Kidney (tissue), 13 donors: ENCODE measurements at regions not wholly inside any gene's neighbourhood (a gene's known extent, or its start where the extent isn't known, plus 50 kb on each side); places are given as distances from the start of the nearest gene placed in this dataset.
A peak's percentile ranks its signal among the peaks of the same experiment; 100 is the strongest.

ENCODE experiments used
- DNase-seq, 5 donors: peaks; one replicate each; pipeline ENCODE4 v3.0.0-alpha.2; 2013 to 2020
- FAIRE-seq: peaks from 2 replicates; lab custom pipeline; 2012; peaks lifted over from hg19 to GRCh38; lab: Jason Lieb, UNC
- H3K27ac ChIP-seq, 2 donors: one replicate each; pipeline ENCODE4 v1.7.0; 2013; ENCODE audit warnings: low read depth in 2 of 2, low read length in 2 of 2, inconsistent platforms in 1 of 2
- H3K27me3 ChIP-seq: one replicate; pipeline ENCODE4 v1.7.1; 2013; ENCODE audit warnings: low read length, inconsistent platforms; ENCODE audit not compliant: control insufficient read depth, insufficient read depth
- H3K36me3 ChIP-seq, 3 donors: one replicate each; pipeline versions ENCODE4 v1.7.0 to v1.7.1; 2013; ENCODE audit warnings: low read length in 3 of 3, control low read depth in 1 of 3, inconsistent platforms in 1 of 3; ENCODE audit not compliant: insufficient read depth in 3 of 3, control insufficient read depth in 2 of 3
- H3K4me1 ChIP-seq, 3 donors: one replicate each; pipeline versions ENCODE4 v1.7.0 to v1.7.1; 2013; ENCODE audit warnings: low read length in 3 of 3, inconsistent platforms in 1 of 3, low read depth in 1 of 3; ENCODE audit not compliant: control insufficient read depth in 2 of 3, insufficient read depth in 2 of 3
- H3K4me3 ChIP-seq, 3 donors: one replicate each; pipeline versions ENCODE4 v1.7.0 to v1.8.1; 2013; ENCODE audit warnings: low read length in 3 of 3, control low read depth in 1 of 3, inconsistent platforms in 1 of 3
- H3K9ac ChIP-seq, 3 donors: one replicate each; pipeline versions ENCODE4 v1.7.0 to v1.7.1; 2013; ENCODE audit warnings: low read length in 3 of 3, control low read depth in 1 of 3, inconsistent platforms in 1 of 3
- H3K9me3 ChIP-seq, 3 donors: one replicate each; pipeline versions ENCODE4 v1.7.0 to v1.7.1; 2013; ENCODE audit warnings: low read length in 3 of 3, control low read depth in 1 of 3, inconsistent platforms in 1 of 3; ENCODE audit not compliant: control insufficient read depth in 2 of 3, insufficient read depth in 1 of 3
- intact Hi-C: fragments of 100-400 bp; cut with DNase I; formaldehyde crosslinking; loops from one replicate; pipeline ENCODE4 v1.11.1; 2022
- TF ChIP-seq, protein P1 (sequence below): IDR thresholded peaks from 3 replicates; pipeline ENCODE4 v1.5.1; 2012; ENCODE audit warnings: mild to moderate bottlenecking, moderate library complexity, borderline replicate concordance; ENCODE audit not compliant: insufficient read depth; ENCODE audit errors: extremely low read depth
- donor health status: control.
- donor health status: control.
- donor health status: control.
- donor health status: control.
- donor health status: control.
- donor health status: DM: yes; HTN: yes; CAD: no.
- donor health status: Normal renal cell carcinoma (clear cell type).

DNA sequence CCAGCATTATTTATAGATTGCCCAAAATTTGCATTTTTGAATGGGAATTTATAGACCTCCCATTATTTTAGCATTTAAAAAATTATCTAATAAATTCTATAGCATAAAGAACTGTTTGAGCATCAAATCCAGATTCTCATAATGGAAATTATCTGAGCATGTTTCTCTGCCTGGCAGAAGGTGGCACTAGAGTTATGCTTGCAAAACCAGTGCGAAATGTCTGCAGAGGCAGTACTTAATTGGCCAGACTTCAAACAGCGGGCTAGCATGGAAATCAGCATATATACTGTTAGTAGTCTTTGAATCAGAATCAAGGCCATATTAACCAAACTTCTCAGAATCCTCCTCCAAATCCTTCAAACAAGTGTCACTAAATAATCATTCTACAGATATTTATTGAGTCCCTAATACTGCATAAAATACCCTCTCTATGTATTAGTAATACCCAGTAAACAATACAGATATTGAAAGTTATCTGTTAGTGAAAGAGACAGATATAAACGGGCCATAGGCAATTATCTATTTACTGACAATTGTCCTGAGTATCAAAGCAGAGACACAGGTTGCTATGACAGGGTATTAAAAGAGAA, 78.7 kb upstream of the DCLK2 start:
- Histone ChIP-seq H3K27ac (no peak overlapping the region), H3K9me3 (no peaks in the 10 kb centered on the region), H3K4me3 (no peak overlapping the region), H3K4me1 (no peaks in the 10 kb centered on the region), H3K27me3 (no peaks in the 10 kb centered on the region), H3K9ac (no peak overlapping the region), H3K36me3 (no peaks in the 10 kb centered on the region)
- intact Hi-C loops, result loop anchor here (10.0 kb wide), 1 partner anchor 235 kb away; no protein-coding TSS in a partner anchor
- FAIRE-seq, result peak; percentile 86
- DNase-seq, result peak in 3 of 5 donors; percentile 24 to 85 (median 57)
- TF ChIP-seq, protein P1, sequence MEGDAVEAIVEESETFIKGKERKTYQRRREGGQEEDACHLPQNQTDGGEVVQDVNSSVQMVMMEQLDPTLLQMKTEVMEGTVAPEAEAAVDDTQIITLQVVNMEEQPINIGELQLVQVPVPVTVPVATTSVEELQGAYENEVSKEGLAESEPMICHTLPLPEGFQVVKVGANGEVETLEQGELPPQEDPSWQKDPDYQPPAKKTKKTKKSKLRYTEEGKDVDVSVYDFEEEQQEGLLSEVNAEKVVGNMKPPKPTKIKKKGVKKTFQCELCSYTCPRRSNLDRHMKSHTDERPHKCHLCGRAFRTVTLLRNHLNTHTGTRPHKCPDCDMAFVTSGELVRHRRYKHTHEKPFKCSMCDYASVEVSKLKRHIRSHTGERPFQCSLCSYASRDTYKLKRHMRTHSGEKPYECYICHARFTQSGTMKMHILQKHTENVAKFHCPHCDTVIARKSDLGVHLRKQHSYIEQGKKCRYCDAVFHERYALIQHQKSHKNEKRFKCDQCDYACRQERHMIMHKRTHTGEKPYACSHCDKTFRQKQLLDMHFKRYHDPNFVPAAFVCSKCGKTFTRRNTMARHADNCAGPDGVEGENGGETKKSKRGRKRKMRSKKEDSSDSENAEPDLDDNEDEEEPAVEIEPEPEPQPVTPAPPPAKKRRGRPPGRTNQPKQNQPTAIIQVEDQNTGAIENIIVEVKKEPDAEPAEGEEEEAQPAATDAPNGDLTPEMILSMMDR, result peak; percentile 72

DNA sequence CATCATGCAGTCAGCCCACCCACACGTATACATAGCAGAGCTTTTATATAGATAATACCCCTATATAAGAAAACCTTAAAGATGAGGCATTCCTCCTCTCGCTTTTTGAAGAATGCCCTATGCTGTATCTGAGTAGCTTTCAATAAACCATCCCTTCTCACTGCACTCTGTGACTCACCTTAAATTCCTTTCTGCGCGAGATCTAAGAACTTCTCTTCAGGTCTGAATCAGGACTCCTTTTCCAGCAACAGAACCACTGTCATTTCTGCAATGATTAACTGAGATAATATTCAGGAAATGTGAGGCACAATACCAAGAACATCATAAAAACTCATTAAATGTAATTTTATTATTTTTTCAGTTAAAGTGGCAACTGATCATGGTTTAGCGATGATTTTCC, 76.4 kb upstream of the DCLK2 start:
- no peak overlapping the region for H3K9ac ChIP-seq
- FAIRE-seq, result no peak
- TF ChIP-seq, protein P1, result no peak
- H3K4me3 ChIP-seq, result no peak overlapping the region
- H3K9me3 ChIP-seq, result no peaks in the 10 kb centered on the region
- H3K27me3 ChIP-seq, result no peaks in the 10 kb centered on the region
- DNase-seq, result no peak
- H3K4me1 ChIP-seq, result peaks cover 0 to 2% (median 0%) of the 10 kb centered on the region in 3 donors
- intact Hi-C loops, result loop anchor here (10.0 kb wide), 1 partner anchor 233 kb away; no protein-coding TSS in a partner anchor
- H3K36me3 ChIP-seq, result no peaks in the 10 kb centered on the region
- H3K27ac ChIP-seq, result no peak overlapping the region

DNA sequence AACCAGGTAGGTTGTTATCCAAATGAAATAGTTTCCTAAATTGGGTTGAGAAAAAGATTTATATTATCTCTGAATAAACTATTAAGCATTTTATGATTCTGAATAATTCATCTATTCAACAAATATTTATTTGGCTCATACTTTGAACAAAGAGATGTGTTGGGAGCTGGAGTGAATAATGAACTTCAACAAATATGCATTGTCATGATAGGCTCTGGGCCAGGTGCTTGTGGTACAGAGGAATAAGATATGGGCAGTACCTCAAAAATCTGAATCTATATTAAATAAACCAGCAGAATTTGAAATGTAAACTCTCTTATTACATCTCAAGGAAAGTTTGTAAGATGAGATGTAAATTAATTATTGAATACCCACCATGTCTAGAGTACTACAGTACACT, 75.7 kb upstream of the DCLK2 start:
- Histone ChIP-seq H3K27ac (no peak overlapping the region), H3K4me3 (no peak overlapping the region), H3K36me3 (no peaks in the 10 kb centered on the region), H3K27me3 (no peaks in the 10 kb centered on the region), H3K4me1 (peaks cover 0 to 2% (median 0%) of the 10 kb centered on the region in 3 donors), H3K9ac (no peak overlapping the region), H3K9me3 (no peaks in the 10 kb centered on the region)
- intact Hi-C loops, result loop anchor here (10.0 kb wide), 1 partner anchor 232 kb away; no protein-coding TSS in a partner anchor
- TF ChIP-seq, protein P1, result no peak
- no peak for DNase-seq
- FAIRE-seq, result no peak
